HG03159 (cell line): ENCODE measurements at regions not wholly inside any gene's neighbourhood (a gene's known extent, or its start where the extent isn't known, plus 50 kb on each side); places are given as distances from the start of the nearest gene placed in this dataset.
"Not testable (repeated sequence)": the region's sequence is repeated elsewhere in the genome, so short reads cannot be mapped to it uniquely, and the experiment has no call there.

Experiments
- ATAC-seq: cut with Tn5 transposase; IDR thresholded peaks from one replicate; pipeline ENCODE4 v1.9.1; 2021; ENCODE audit warnings: mild to moderate bottlenecking, moderate library complexity; ENCODE audit not compliant: unreplicated experiment

GRCh38 chr1:4164965-4165364 lies 264.9 kb upstream of the C1orf174 start:
- no peak for ATAC-seq

- no peak for ATAC-seq
Measured at GRCh38 chr1:4165686-4166300, 265.7 kb upstream of the C1orf174 start.

GRCh38 chr1:4166713-4167112 lies 266.6 kb upstream of the C1orf174 start:
- no peak for ATAC-seq

DNA sequence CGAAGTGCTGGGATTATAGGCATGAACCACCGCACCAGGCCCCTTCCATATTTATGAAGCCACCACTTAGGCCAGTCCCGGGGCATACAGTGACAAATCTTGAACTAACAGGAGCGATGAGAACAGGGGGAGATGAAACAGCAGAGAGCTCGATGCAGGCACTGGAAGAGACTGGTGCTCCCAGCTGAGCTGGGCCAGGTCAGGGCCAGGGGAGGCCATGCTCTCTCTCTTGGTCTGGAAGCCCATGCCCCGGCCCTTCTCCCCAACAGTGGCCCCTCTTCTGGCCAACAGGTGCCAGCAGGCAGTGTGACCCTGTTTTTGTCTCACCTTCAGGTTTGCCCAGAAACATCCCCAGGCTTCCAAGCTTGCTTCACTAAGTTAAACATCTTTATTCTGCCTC lies 269.9 kb upstream of the C1orf174 start:
- ATAC-seq, result no peak

- ATAC-seq, result no peak
Measured at GRCh38 chr1:4170548-4171340, 270.7 kb upstream of the C1orf174 start.

DNA sequence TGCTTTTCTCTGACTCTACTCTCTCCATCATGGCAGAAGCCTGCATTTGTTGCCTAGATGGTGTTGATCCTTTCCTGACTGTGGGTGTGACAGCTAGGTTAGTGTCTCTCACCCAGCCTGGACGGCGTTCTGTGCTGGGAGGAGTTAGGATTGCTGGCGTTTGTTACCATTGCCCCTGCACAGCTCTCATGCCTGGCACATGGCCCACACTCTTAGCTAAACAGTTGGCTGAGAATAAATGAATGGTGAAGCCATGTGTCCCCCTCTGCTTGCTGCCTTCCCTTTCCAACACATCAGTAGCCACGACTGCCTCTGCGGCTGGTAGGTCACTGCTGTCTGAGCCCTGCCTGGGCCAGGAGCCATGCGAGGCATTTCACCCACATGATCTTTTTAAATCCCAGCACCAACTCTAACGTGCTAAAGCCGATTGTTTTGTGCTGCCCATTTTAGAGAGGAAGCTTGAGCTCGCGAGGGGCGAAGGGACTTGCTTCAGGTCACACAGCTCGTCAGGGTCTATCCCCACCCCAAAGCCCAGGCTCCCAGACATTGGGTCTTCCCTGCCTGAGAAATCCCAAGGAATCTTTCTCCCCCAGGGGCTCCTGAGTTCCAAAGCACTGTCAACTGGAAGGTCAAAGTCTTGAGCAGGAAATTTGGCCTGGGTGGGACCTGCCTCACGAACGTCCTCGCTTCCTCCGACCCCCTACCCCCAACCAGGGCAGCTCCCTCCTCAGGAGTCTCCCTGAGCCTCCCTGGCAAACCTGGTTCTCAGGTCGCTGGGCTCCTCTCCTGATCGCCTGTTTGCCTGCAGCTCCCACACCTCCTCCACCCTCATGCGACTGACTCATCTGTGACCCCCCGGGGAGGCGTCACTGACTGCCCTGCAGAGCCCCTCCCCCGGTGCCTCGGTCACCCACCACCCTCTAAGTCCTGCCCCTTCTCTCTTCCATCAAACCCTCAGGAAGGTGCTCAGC lies 271.7 kb upstream of the C1orf174 start:
- no peak for ATAC-seq

GRCh38 chr1:4172644-4173599 lies 272.9 kb upstream of the C1orf174 start:
- no peak for ATAC-seq

GRCh38 chr1:4173731-4174130 lies 273.7 kb upstream of the C1orf174 start:
- no peak for ATAC-seq

DNA sequence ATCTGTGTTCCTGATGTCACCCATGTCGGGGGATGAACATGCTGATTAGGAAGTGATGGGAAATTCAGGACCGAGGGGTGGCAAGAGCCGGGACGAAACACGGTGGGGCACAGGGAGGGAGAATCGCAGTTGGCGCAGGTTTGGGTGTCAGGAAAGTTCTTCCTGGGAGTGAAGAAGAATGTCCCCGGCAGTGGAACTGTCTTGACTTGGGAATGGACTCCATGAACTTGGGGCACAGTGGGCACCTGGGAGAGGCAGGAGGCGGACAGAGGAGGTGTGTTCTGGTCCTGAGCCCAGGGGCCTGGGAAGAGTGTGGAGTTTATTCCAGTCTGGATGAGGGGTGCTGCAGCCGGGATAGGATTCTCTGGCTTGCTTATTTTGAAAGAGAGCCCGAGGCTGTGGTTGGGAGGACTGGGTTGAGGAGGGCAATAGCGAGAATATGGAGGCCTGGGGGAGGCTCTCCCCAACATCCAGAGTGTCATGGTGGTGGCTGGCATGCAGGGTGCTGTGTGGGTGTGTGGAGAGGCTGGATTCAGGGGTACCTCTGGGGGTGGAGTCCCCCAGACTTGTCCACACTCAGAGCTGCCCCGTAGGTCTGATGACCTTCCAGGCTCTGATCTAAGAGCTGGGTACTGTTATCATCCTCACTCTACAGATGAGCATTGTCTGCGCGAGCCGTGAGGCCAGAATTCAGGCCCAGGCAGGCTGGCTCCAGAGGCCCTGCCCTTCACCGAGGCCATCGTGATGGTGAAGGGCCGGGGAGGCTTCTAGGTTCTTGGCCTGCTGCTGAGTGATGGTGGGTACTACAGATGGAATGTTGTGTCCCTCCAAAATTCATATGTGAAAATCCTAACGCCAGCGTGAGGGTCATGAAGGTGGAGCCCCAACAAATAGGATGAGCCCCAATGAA lies 274.5 kb upstream of the C1orf174 start:
- no peak for ATAC-seq

- ATAC-seq, result no peak
Measured at GRCh38 chr1:4175566-4176405, 275.7 kb upstream of the C1orf174 start.

GRCh38 chr1:4176841-4177240 lies 276.8 kb upstream of the C1orf174 start:
- no peak for ATAC-seq

GRCh38 chr1:4177425-4178150 lies 277.5 kb upstream of the C1orf174 start:
- no peak for ATAC-seq

- ATAC-seq, result no peak
Measured at GRCh38 chr1:4178501-4179113, 278.5 kb upstream of the C1orf174 start.

- ATAC-seq, result no peak
Measured at GRCh38 chr1:4179914-4180735, 280.1 kb upstream of the C1orf174 start.

DNA sequence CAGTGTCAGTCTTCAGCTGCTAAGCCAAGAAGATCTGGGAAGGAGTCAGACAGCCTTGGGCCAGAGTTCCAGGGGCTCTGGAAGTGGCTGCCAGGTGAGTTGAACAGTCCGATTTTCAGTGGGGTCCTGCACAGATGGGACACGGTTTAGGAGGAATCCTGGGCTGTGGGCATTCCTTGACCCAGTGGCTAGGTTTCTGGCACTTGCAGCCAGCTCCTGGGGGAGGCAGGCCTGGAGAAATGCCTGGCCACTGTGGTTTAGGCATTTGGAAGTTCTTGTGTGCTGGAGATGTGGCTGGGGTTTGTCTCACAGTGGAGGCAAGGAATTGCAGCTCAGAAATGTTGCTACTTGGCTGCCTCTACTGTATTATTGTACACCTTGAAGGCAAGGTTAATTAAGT lies 286.4 kb upstream of the C1orf174 start:
- ATAC-seq, result not testable (repeated sequence)

- ATAC-seq, result no peak
Measured at GRCh38 chr1:4203501-4203900, 303.4 kb upstream of the C1orf174 start.
